ENCODE measurements at regions not wholly inside any gene's neighbourhood (a gene's known extent, or its start where the extent isn't known, plus 50 kb on each side); places are given as distances from the start of the nearest gene placed in this dataset.

DNA sequence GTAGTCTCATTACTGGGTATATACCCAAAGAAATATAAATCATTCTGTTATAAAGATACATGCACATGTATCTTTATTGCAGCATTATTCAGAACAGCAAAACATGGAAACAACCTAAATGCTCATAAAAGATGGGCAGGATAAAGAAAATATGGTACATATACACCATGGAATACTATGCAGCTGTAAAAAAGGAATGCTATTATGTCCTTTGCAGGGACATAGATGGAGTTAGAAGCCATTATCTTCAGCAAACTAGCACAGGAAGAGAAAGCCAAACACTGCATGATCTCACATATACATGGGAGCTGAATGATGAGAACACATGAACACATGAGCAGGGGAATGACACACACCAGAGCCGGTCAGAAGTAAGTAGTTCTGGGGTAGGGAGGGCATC is 297.4 kb upstream of the GLI3 start:
- Histone ChIP-seq H3K79me2 (ENCODE audit: low read length) (no peaks in the 10 kb centered on the region), H3K9ac (ENCODE audit: low read length) (no peak overlapping the region), H3K27me3 (ENCODE audit: low read depth, low read length) (no peaks in the 10 kb centered on the region), H3K4me2 (ENCODE audit: low read length) (no peak overlapping the region), H2AFZ (ENCODE audit: low read depth, low read length) (no peak overlapping the region), H3K9me3 (ENCODE audit: insufficient read depth, low read length) (no peaks in the 10 kb centered on the region; the same call in 1 of the 2 replicates), H3K4me3 (ENCODE audit: low read length) (no peak overlapping the region), H3K4me1 (ENCODE audit: low read length) (no peaks in the 10 kb centered on the region), H4K20me1 (ENCODE audit: insufficient read depth, low read length) (no peaks in the 10 kb centered on the region), H3K27ac (ENCODE audit: low read length) (no peak overlapping the region), H3K36me3 (replicated peaks; ENCODE audit: low read depth, low read length) (no peaks in the 10 kb centered on the region)
- TF ChIP-seq EZH2phosphoT487 (IDR thresholded peaks at IDR 0.05; ENCODE audit: low read depth), result no peak
- TF ChIP-seq CTCF (IDR thresholded peaks at IDR 0.05; ENCODE audit: low read depth, low read length), result no peak

GRCh38 chr7:42527004-42527403 is 290.0 kb upstream of the GLI3 start:
- Histone ChIP-seq H3K4me1 (ENCODE audit: low read length) (no peaks in the 10 kb centered on the region), H3K27ac (ENCODE audit: low read length) (no peak overlapping the region), H3K79me2 (ENCODE audit: low read length) (no peaks in the 10 kb centered on the region), H3K9me3 (ENCODE audit: insufficient read depth, low read length) (no peaks in the 10 kb centered on the region), H3K36me3 (replicated peaks; ENCODE audit: low read depth, low read length) (no peaks in the 10 kb centered on the region), H3K9ac (ENCODE audit: low read length) (no peak overlapping the region), H3K4me2 (ENCODE audit: low read length) (no peak overlapping the region), H3K4me3 (ENCODE audit: low read length) (no peak overlapping the region), H3K27me3 (ENCODE audit: low read depth, low read length) (no peaks in the 10 kb centered on the region), H4K20me1 (ENCODE audit: insufficient read depth, low read length) (no peaks in the 10 kb centered on the region), H2AFZ (ENCODE audit: low read depth, low read length) (no peak overlapping the region)
- TF ChIP-seq CTCF (IDR thresholded peaks at IDR 0.05; ENCODE audit: low read depth, low read length) (no peak), EZH2phosphoT487 (IDR thresholded peaks at IDR 0.05; ENCODE audit: low read depth) (no peak)

DNA sequence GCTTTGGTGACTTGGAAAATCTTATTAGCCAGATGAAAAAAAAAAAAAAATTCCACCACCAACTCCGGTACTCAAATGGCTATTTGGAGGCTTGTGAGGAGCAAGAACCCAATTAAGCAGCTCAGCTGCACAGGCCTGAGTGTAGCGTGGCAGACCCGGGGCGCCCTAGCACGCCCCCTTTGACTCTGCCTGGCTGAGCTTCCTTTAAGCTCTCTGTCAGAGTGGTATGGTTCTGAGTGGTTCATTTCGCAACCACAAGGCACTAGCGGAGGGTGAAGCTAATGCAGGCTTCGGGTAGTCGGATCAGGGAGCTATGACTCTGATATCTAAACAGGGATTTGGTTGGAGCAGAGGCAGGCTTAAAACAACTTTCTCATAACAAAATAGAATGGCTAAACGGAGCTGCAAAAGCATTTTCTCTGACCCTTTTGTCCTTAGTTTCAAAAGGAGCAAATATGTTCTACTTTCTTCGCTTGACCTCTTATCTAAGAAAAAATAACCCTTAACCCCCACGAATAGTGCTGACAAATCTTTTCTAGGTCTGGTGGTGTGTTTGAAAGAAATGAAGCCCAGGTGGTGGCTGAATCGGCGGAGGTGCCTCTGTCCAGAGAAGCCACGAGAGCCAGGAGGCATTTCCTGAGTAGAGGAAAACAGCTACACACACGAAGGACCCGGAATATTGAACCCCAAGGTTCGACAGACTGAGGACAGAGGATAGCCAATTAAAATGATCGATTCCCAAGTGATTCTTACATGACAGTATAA is 285.4 kb upstream of the GLI3 start:
- Histone ChIP-seq H3K27me3 (ENCODE audit: low read depth, low read length) (no peaks in the 10 kb centered on the region), H3K79me2 (ENCODE audit: low read length) (no peaks in the 10 kb centered on the region), H2AFZ (ENCODE audit: low read depth, low read length) (no peak overlapping the region), H3K4me1 (ENCODE audit: low read length) (no peaks in the 10 kb centered on the region), H3K9me3 (ENCODE audit: insufficient read depth, low read length) (no peaks in the 10 kb centered on the region), H4K20me1 (ENCODE audit: insufficient read depth, low read length) (no peaks in the 10 kb centered on the region), H3K36me3 (replicated peaks; ENCODE audit: low read depth, low read length) (no peaks in the 10 kb centered on the region), H3K27ac (ENCODE audit: low read length) (no peak overlapping the region), H3K9ac (ENCODE audit: low read length) (no peak overlapping the region), H3K4me3 (ENCODE audit: low read length) (no peak overlapping the region), H3K4me2 (ENCODE audit: low read length) (no peak overlapping the region)
- no peak for TF ChIP-seq EZH2phosphoT487 (IDR thresholded peaks at IDR 0.05; ENCODE audit: low read depth)
- no peak for TF ChIP-seq CTCF (IDR thresholded peaks at IDR 0.05; ENCODE audit: low read depth, low read length)

- TF ChIP-seq EZH2phosphoT487 (IDR thresholded peaks at IDR 0.05; ENCODE audit: low read depth), result no peak
- TF ChIP-seq CTCF (IDR thresholded peaks at IDR 0.05; ENCODE audit: low read depth, low read length), result no peak
- Histone ChIP-seq H3K4me3 (ENCODE audit: low read length) (no peak overlapping the region), H3K79me2 (ENCODE audit: low read length) (no peaks in the 10 kb centered on the region), H3K36me3 (replicated peaks; ENCODE audit: low read depth, low read length) (no peaks in the 10 kb centered on the region), H3K4me1 (ENCODE audit: low read length) (no peaks in the 10 kb centered on the region), H3K9ac (ENCODE audit: low read length) (no peak overlapping the region), H3K27me3 (ENCODE audit: low read depth, low read length) (no peaks in the 10 kb centered on the region), H3K4me2 (ENCODE audit: low read length) (no peak overlapping the region), H3K9me3 (ENCODE audit: insufficient read depth, low read length) (no peaks in the 10 kb centered on the region), H4K20me1 (ENCODE audit: insufficient read depth, low read length) (no peaks in the 10 kb centered on the region), H2AFZ (ENCODE audit: low read depth, low read length) (no peak overlapping the region), H3K27ac (ENCODE audit: low read length) (no peak overlapping the region)
Measured at GRCh38 chr7:42511027-42511426, 274.0 kb upstream of the GLI3 start.
